ENCODE measurements at regions not wholly inside any gene's neighbourhood (a gene's known extent, or its start where the extent isn't known, plus 50 kb on each side); places are given as distances from the start of the nearest gene placed in this dataset.

DNA sequence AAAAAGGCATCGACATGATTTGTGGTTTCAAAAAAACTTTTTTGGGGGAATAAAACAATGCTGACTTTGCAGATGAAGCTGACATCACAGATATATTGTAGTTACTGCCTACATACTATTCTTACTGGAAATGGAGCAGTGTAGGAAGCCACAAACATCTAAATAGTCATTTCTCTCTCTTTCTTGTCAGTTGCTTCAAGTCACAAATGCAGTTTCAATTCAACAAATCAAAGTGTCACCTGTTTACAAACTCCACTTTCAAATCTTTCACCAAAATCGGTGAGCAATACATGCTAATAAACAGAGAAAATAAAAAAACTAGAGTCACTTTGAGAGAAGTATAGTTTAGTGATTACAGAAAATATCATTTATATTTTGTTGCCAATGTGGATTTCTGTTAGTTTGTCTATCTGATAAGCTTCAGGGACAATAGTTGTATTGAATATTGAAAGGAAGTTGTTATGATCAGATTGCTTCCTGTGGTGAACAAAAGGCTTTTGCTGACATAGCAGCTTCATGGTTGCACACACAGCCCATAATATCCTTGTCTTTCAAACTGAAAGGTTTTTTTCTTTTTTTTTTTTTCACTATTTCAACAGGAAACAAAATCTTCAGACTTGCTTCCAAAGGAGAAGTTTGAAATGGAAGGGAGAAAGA is 49.7 kb upstream of the PTPN13 start:
- TF ChIP-seq CTCF (IDR thresholded peaks at IDR 0.05) (no peak), EZH2 (IDR thresholded peaks at IDR 0.05; ENCODE audit: borderline replicate concordance, insufficient read depth, low read depth, low read length, poor library complexity, severe bottlenecking) (no peak)
